ENCODE measurements at regions not wholly inside any gene's neighbourhood (a gene's known extent, or its start where the extent isn't known, plus 50 kb on each side); places are given as distances from the start of the nearest gene placed in this dataset.
"Not testable (repeated sequence)": the region's sequence is repeated elsewhere in the genome, so short reads cannot be mapped to it uniquely, and the experiment has no call there.

GRCh38 chr4:79700356-79700755 is 292.3 kb upstream of the GK2 start:
- no peaks in the 10 kb centered on the region for H3K4me1 ChIP-seq
- intact Hi-C loops (cut with DNase I): no loop called here
- no peaks in the 10 kb centered on the region for H3K36me3 ChIP-seq
- TF ChIP-seq CTCF (IDR thresholded peaks at IDR 0.05): no peak
- peaks cover 0 to 4% (median 0%) of the 10 kb centered on the region in 11 donors for H3K9me3 ChIP-seq
- no peak for ATAC-seq
- H3K27me3 ChIP-seq: no peaks in the 10 kb centered on the region
- DNase-seq: no peak
- H3K27ac ChIP-seq: no peak overlapping the region
- H3K4me3 ChIP-seq: no peak overlapping the region

- intact Hi-C loops (cut with DNase I): no loop called here
- H3K36me3 ChIP-seq: no peaks in the 10 kb centered on the region
- H3K4me1 ChIP-seq: no peaks in the 10 kb centered on the region
- no peak overlapping the region for H3K4me3 ChIP-seq
- no peak for TF ChIP-seq CTCF (IDR thresholded peaks at IDR 0.05)
- ATAC-seq (no peak), DNase-seq (no peak)
- 51 to 66% methylated on average over 4 of the region's 4 CpGs for WGBS, 2 donors
- H3K27ac ChIP-seq: no peak overlapping the region
- H3K27me3 ChIP-seq: no peaks in the 10 kb centered on the region
- peaks cover 0 to 29% (median 7%) of the 10 kb centered on the region in 11 donors for H3K9me3 ChIP-seq
Measured at GRCh38 chr4:79697444-79697843, 289.4 kb upstream of the GK2 start.

GRCh38 chr4:79696534-79696933 is 288.5 kb upstream of the GK2 start:
- WGBS, 2 donors: 83 to 84% methylated on average over 3 of the region's 3 CpGs
- H3K9me3 ChIP-seq: peaks cover 0 to 29% (median 7%) of the 10 kb centered on the region in 11 donors
- H3K4me1 ChIP-seq; H3K36me3 ChIP-seq; H3K27ac ChIP-seq; DNase-seq; H3K4me3 ChIP-seq; H3K27me3 ChIP-seq; intact Hi-C loops (cut with DNase I); ATAC-seq: not testable (repeated sequence)

- H3K27me3 ChIP-seq: no peaks in the 10 kb centered on the region
- no peak overlapping the region for H3K4me3 ChIP-seq
- no peak for ATAC-seq
- 67 to 72% methylated on average over 3 of the region's 3 CpGs for WGBS, 2 donors
- no peak for TF ChIP-seq CTCF (IDR thresholded peaks at IDR 0.05)
- no peak overlapping the region for H3K27ac ChIP-seq
- H3K4me1 ChIP-seq: no peaks in the 10 kb centered on the region
- intact Hi-C loops (cut with DNase I): no loop called here
- H3K36me3 ChIP-seq: no peaks in the 10 kb centered on the region
- no peak for DNase-seq
- peaks cover 0 to 29% (median 7%) of the 10 kb centered on the region in 11 donors for H3K9me3 ChIP-seq
Measured at GRCh38 chr4:79695848-79696247, 287.8 kb upstream of the GK2 start.

GRCh38 chr4:79689740-79690139 is 281.7 kb upstream of the GK2 start:
- no peak for ATAC-seq
- H3K4me3 ChIP-seq: no peak overlapping the region
- H3K27me3 ChIP-seq: no peaks in the 10 kb centered on the region
- no peak for DNase-seq
- WGBS, 2 donors: 80 to 85% methylated on average over 3 of the region's 3 CpGs
- H3K36me3 ChIP-seq: no peaks in the 10 kb centered on the region
- peaks cover 0 to 20% (median 7%) of the 10 kb centered on the region in 11 donors for H3K9me3 ChIP-seq
- no peak overlapping the region for H3K27ac ChIP-seq
- no peaks in the 10 kb centered on the region for H3K4me1 ChIP-seq
- intact Hi-C loops (cut with DNase I): no loop called here
- no peak for TF ChIP-seq CTCF (IDR thresholded peaks at IDR 0.05)
